HG03196 (cell line): ENCODE measurements at regions not wholly inside any gene's neighbourhood (a gene's known extent, or its start where the extent isn't known, plus 50 kb on each side); places are given as distances from the start of the nearest gene placed in this dataset.
"Not testable (repeated sequence)": the region's sequence is repeated elsewhere in the genome, so short reads cannot be mapped to it uniquely, and the experiment has no call there.

Source experiments
- ATAC-seq: cut with Tn5 transposase; IDR thresholded peaks from one replicate; pipeline ENCODE4 v1.9.1; 2021; ENCODE audit not compliant: unreplicated experiment

- no peak for ATAC-seq
Observed at GRCh38 chr16:65827231-65827630, 539.3 kb upstream of the CDH5 start.

- ATAC-seq: no peak
Observed at GRCh38 chr16:65825191-65825856, 541.2 kb upstream of the CDH5 start.

GRCh38 chr16:65822148-65822547 lies 544.3 kb upstream of the CDH5 start:
- ATAC-seq: no peak

GRCh38 chr16:65819136-65819898 lies 547.2 kb upstream of the CDH5 start:
- ATAC-seq: no peak

- ATAC-seq: no peak
Observed at GRCh38 chr16:65817799-65818198, 548.7 kb upstream of the CDH5 start.

- no peak for ATAC-seq
Observed at GRCh38 chr16:65817066-65817465, 549.4 kb upstream of the CDH5 start.

- ATAC-seq: no peak
Observed at GRCh38 chr16:65816556-65816955, 549.9 kb upstream of the CDH5 start.

GRCh38 chr16:65815707-65816106 lies 550.8 kb upstream of the CDH5 start:
- ATAC-seq: no peak

- ATAC-seq: not testable (repeated sequence)
Observed at GRCh38 chr16:65813879-65814278, 552.6 kb upstream of the CDH5 start.

- ATAC-seq: no peak
Observed at GRCh38 chr16:65809627-65810026, 556.9 kb upstream of the CDH5 start.

GRCh38 chr16:65808790-65809189 lies 557.7 kb upstream of the CDH5 start:
- ATAC-seq: no peak

- ATAC-seq: no peak
Observed at GRCh38 chr16:65807858-65808257, 558.6 kb upstream of the CDH5 start.

- ATAC-seq: not testable (repeated sequence)
Observed at GRCh38 chr16:65805704-65806103, 560.8 kb upstream of the CDH5 start.

- no peak for ATAC-seq
Observed at GRCh38 chr16:65796481-65796880, 570.0 kb upstream of the CDH5 start.

- no peak for ATAC-seq
Observed at GRCh38 chr16:65794973-65795372, 571.5 kb upstream of the CDH5 start.

- ATAC-seq: no peak
Observed at GRCh38 chr16:65793781-65794180, 572.7 kb upstream of the CDH5 start.

- no peak for ATAC-seq
Observed at GRCh38 chr16:65790768-65791167, 575.7 kb upstream of the CDH5 start.

- no peak for ATAC-seq
Observed at GRCh38 chr16:65789161-65789945, 577.1 kb upstream of the CDH5 start.

- no peak for ATAC-seq
Observed at GRCh38 chr16:65788434-65789140, 577.9 kb upstream of the CDH5 start.

- ATAC-seq: no peak
Observed at GRCh38 chr16:65787921-65788320, 578.6 kb upstream of the CDH5 start.

- ATAC-seq: no peak
Observed at GRCh38 chr16:65786916-65787315, 579.6 kb upstream of the CDH5 start.
